ENCODE measurements at regions not wholly inside any gene's neighbourhood (a gene's known extent, or its start where the extent isn't known, plus 50 kb on each side); places are given as distances from the start of the nearest gene placed in this dataset.

GRCh38 chr2:14126846-14127245 lies 505.7 kb upstream of the LRATD1 start:
- DNase-seq = no peak

GRCh38 chr2:14127765-14128164 lies 504.8 kb upstream of the LRATD1 start:
- DNase-seq = no peak

- no peak for DNase-seq
These were observed 500.1 kb upstream of the LRATD1 start for GRCh38 chr2:14132386-14132785.

- DNase-seq = no peak
These were observed 497.7 kb upstream of the LRATD1 start for GRCh38 chr2:14134771-14135170.

- no peak for DNase-seq
These were observed 496.5 kb upstream of the LRATD1 start for GRCh38 chr2:14136030-14136429.

- no peak for DNase-seq
These were observed 494.9 kb upstream of the LRATD1 start for GRCh38 chr2:14137643-14138042.

GRCh38 chr2:14140009-14140550 lies 492.4 kb upstream of the LRATD1 start:
- no peak for DNase-seq

- no peak for DNase-seq
These were observed 489.1 kb upstream of the LRATD1 start for GRCh38 chr2:14143435-14143834.

- DNase-seq = no peak
These were observed 484.3 kb upstream of the LRATD1 start for GRCh38 chr2:14148216-14148615.

- DNase-seq = no peak
These were observed 474.7 kb upstream of the LRATD1 start for GRCh38 chr2:14157816-14158215.

GRCh38 chr2:14180333-14180732 lies 452.2 kb upstream of the LRATD1 start:
- DNase-seq = no peak

GRCh38 chr2:14182227-14182946 lies 450.1 kb upstream of the LRATD1 start:
- DNase-seq = no peak

GRCh38 chr2:14185906-14186305 lies 446.6 kb upstream of the LRATD1 start:
- no peak for DNase-seq

GRCh38 chr2:14188446-14188845 lies 444.1 kb upstream of the LRATD1 start:
- DNase-seq = no peak

- no peak for DNase-seq
These were observed 442.6 kb upstream of the LRATD1 start for GRCh38 chr2:14189929-14190328.

- no peak for DNase-seq
These were observed 438.3 kb upstream of the LRATD1 start for GRCh38 chr2:14194233-14194632.

- no peak for DNase-seq
These were observed 435.2 kb upstream of the LRATD1 start for GRCh38 chr2:14197293-14197692.

- DNase-seq = no peak
These were observed 433.5 kb upstream of the LRATD1 start for GRCh38 chr2:14199040-14199439.

GRCh38 chr2:14219306-14219705 lies 413.2 kb upstream of the LRATD1 start:
- DNase-seq = no peak

- no peak for DNase-seq
These were observed 412.4 kb upstream of the LRATD1 start for GRCh38 chr2:14220101-14220500.

- DNase-seq = no peak
These were observed 411.1 kb upstream of the LRATD1 start for GRCh38 chr2:14221466-14221865.

- no peak for DNase-seq
These were observed 408.9 kb upstream of the LRATD1 start for GRCh38 chr2:14223576-14223975.

GRCh38 chr2:14231391-14231898 lies 401.1 kb upstream of the LRATD1 start:
- DNase-seq = no peak

- DNase-seq = no peak
These were observed 400.3 kb upstream of the LRATD1 start for GRCh38 chr2:14232217-14232616.

- no peak for DNase-seq
These were observed 397.6 kb upstream of the LRATD1 start for GRCh38 chr2:14234911-14235310.
